GM21723 (cell line): ENCODE measurements at regions not wholly inside any gene's neighbourhood (a gene's known extent, or its start where the extent isn't known, plus 50 kb on each side); places are given as distances from the start of the nearest gene placed in this dataset.

Experiments
- ATAC-seq: cut with Tn5 transposase; IDR thresholded peaks from one replicate; pipeline ENCODE4 v1.9.1; 2021; ENCODE audit warnings: mild to moderate bottlenecking, moderate library complexity; ENCODE audit not compliant: unreplicated experiment

GRCh38 chr14:61940666-61941420, 178.6 kb downstream of the SNAPC1 start:
- no peak for ATAC-seq

- ATAC-seq = no peak
Measured at GRCh38 chr14:61941421-61942150, 179.4 kb downstream of the SNAPC1 start.

- ATAC-seq = no peak
Measured at GRCh38 chr14:61948376-61948775, 186.2 kb downstream of the SNAPC1 start.

GRCh38 chr14:61950340-61950739, 188.1 kb downstream of the SNAPC1 start:
- ATAC-seq = no peak

- ATAC-seq = no peak
Measured at GRCh38 chr14:61953602-61954001, 191.4 kb downstream of the SNAPC1 start.

- no peak for ATAC-seq
Measured at GRCh38 chr14:61954306-61954705, 192.1 kb downstream of the SNAPC1 start.

- ATAC-seq = no peak
Measured at GRCh38 chr14:61956517-61956916, 194.3 kb downstream of the SNAPC1 start.

- ATAC-seq = no peak
Measured at GRCh38 chr14:61959348-61959747, 197.1 kb downstream of the SNAPC1 start.

GRCh38 chr14:61961369-61961768, 199.1 kb downstream of the SNAPC1 start:
- no peak for ATAC-seq

- ATAC-seq = no peak
Measured at GRCh38 chr14:61963926-61964325, 201.7 kb downstream of the SNAPC1 start.

GRCh38 chr14:61965030-61965745, 203.0 kb downstream of the SNAPC1 start:
- ATAC-seq = no peak

GRCh38 chr14:61968207-61968606, 206.0 kb downstream of the SNAPC1 start:
- ATAC-seq = no peak

GRCh38 chr14:61972711-61973110, 210.5 kb downstream of the SNAPC1 start:
- no peak for ATAC-seq

- ATAC-seq = no peak
Measured at GRCh38 chr14:61973981-61974380, 211.8 kb downstream of the SNAPC1 start.

GRCh38 chr14:61977217-61977616, 215.0 kb downstream of the SNAPC1 start:
- ATAC-seq = no peak

- ATAC-seq = no peak
Measured at GRCh38 chr14:61988240-61988639, 226.0 kb downstream of the SNAPC1 start.

GRCh38 chr14:61992139-61992538, 229.9 kb downstream of the SNAPC1 start:
- ATAC-seq = no peak

GRCh38 chr14:61992926-61993325, 230.7 kb downstream of the SNAPC1 start:
- no peak for ATAC-seq

- ATAC-seq = no peak
Measured at GRCh38 chr14:61994589-61994988, 232.4 kb downstream of the SNAPC1 start.

GRCh38 chr14:61996753-61997152, 234.5 kb downstream of the SNAPC1 start:
- ATAC-seq = no peak

- ATAC-seq = no peak
Measured at GRCh38 chr14:61997161-61997560, 234.9 kb downstream of the SNAPC1 start.

- ATAC-seq = no peak
Measured at GRCh38 chr14:62001963-62002362, 239.7 kb downstream of the SNAPC1 start.
